ENCODE measurements at regions not wholly inside any gene's neighbourhood (a gene's known extent, or its start where the extent isn't known, plus 50 kb on each side); places are given as distances from the start of the nearest gene placed in this dataset.

DNA sequence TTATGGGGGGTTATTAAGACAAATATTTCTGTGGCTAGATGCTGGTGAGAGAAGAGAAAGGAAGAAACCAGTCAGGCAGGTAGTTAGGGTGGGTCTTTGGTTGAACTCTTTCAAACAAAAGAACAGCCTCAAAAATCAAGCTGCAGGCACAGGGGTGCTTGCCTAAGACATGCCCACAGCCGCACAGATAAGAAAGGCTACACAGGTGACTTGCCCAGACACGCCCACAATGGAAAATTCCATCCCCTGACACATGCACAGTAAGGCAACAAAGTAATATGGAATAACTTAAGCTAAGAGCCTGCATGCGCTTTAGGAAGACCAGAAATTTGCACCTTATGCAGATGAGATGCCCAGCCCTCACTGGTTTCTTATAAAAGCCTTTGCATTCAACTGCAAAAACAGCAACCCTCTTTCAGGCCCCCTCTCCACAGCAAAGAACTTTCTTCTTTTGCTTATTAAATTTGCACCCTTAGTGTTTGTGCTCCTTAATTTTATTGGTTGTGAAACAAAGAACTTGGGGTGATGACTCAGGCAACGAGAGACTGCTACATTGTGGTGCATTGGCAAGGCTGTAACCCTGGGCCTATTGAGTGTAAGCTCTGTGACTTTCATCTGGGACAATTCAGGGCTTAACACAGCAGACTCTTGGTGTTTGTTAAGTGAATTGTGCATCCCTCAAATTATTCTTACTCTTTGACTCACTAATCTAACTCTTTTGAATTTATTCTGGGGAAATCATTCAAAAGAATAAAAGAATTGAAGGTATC, 149.4 kb downstream of the RPAP3 start:
- H3K4me1 ChIP-seq = no peaks in the 10 kb centered on the region
- no peak for TF ChIP-seq POLR2A (IDR thresholded peaks at IDR 0.05)
- TF ChIP-seq, protein P1, sequence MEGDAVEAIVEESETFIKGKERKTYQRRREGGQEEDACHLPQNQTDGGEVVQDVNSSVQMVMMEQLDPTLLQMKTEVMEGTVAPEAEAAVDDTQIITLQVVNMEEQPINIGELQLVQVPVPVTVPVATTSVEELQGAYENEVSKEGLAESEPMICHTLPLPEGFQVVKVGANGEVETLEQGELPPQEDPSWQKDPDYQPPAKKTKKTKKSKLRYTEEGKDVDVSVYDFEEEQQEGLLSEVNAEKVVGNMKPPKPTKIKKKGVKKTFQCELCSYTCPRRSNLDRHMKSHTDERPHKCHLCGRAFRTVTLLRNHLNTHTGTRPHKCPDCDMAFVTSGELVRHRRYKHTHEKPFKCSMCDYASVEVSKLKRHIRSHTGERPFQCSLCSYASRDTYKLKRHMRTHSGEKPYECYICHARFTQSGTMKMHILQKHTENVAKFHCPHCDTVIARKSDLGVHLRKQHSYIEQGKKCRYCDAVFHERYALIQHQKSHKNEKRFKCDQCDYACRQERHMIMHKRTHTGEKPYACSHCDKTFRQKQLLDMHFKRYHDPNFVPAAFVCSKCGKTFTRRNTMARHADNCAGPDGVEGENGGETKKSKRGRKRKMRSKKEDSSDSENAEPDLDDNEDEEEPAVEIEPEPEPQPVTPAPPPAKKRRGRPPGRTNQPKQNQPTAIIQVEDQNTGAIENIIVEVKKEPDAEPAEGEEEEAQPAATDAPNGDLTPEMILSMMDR (IDR thresholded peaks at IDR 0.05) = no peak
- H3K4me3 ChIP-seq = no peak overlapping the region
- H3K9me3 ChIP-seq = no peaks in the 10 kb centered on the region
- H3K27me3 ChIP-seq = no peaks in the 10 kb centered on the region
- intact Hi-C loops (cut with DNase I; ENCODE audit: low total_unique reads) = no loop called here
- no peak for DNase-seq
- H3K27ac ChIP-seq = no peak overlapping the region
- WGBS, 2 donors = 82 to 83% methylated on average over 4 of the region's 4 CpGs
- no peaks in the 10 kb centered on the region for H3K36me3 ChIP-seq (ENCODE audit: low read depth, missing control alignments)

DNA sequence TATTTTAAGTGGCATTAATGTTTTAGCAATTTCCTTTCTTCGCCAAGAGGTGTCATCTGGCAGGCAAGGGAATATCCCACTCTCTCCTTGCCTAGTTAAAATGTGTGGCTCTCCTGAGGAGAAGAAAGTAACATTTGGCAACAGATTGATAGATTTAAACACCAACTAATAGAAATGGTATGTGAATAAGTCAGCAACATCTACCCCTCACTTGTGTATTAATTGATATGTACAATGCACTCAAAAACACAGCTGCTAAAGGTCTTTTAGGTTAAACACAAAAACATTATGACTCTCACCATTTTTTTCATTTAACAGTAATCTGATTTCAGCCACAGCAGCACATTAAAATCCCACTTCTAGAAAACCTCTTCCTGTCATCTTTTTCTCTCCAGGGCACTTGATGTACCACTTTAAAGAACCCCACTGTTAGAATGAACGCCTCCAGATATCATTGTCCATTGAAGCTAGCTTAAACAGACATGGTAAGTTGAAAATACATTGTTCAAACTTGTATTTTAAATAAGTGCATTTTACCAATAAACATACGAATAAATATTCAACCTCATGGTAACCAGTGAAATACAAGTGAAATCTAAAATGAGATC, 151.7 kb downstream of the RPAP3 start:
- no peak overlapping the region for H3K4me3 ChIP-seq
- no peak for DNase-seq
- WGBS, 2 donors = 74 to 79% methylated on average over 3 of the region's 3 CpGs
- H3K9me3 ChIP-seq = no peaks in the 10 kb centered on the region
- TF ChIP-seq, protein P1 (IDR thresholded peaks at IDR 0.05) = no peak
- no peak for TF ChIP-seq POLR2A (IDR thresholded peaks at IDR 0.05)
- intact Hi-C loops (cut with DNase I; ENCODE audit: low total_unique reads) = no loop called here
- no peaks in the 10 kb centered on the region for H3K4me1 ChIP-seq
- H3K27ac ChIP-seq = no peak overlapping the region
- H3K27me3 ChIP-seq = no peaks in the 10 kb centered on the region
- H3K36me3 ChIP-seq (ENCODE audit: low read depth, missing control alignments) = no peaks in the 10 kb centered on the region

DNA sequence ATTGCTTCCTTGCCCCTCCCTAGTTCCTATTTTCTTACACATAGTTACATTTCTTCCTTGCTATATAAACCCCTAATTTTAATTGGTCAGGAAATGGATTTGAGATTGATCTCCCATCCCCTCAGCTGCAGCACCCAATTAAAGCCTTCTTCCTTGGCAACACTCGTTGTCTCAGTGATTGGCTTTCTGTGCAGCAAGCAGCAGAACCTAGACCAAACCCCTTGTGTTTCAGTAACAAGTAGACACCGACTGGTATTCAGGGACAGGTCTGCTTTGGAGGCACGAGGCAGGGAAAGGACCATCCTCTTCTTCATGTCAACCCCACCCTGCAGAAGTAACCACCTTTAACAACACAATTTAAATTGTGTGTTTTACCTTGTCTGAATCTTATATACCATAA, 152.6 kb downstream of the RPAP3 start:
- H3K4me1 ChIP-seq = no peaks in the 10 kb centered on the region
- no peak overlapping the region for H3K4me3 ChIP-seq
- no peak for TF ChIP-seq POLR2A (IDR thresholded peaks at IDR 0.05)
- TF ChIP-seq, protein P1 (IDR thresholded peaks at IDR 0.05) = no peak
- WGBS, 2 donors = 83 to 92% methylated on average over 3 of the region's 3 CpGs
- intact Hi-C loops (cut with DNase I; ENCODE audit: low total_unique reads) = no loop called here
- no peaks in the 10 kb centered on the region for H3K27me3 ChIP-seq
- H3K9me3 ChIP-seq = no peaks in the 10 kb centered on the region
- no peaks in the 10 kb centered on the region for H3K36me3 ChIP-seq (ENCODE audit: low read depth, missing control alignments)
- H3K27ac ChIP-seq = no peak overlapping the region
- DNase-seq = no peak

DNA sequence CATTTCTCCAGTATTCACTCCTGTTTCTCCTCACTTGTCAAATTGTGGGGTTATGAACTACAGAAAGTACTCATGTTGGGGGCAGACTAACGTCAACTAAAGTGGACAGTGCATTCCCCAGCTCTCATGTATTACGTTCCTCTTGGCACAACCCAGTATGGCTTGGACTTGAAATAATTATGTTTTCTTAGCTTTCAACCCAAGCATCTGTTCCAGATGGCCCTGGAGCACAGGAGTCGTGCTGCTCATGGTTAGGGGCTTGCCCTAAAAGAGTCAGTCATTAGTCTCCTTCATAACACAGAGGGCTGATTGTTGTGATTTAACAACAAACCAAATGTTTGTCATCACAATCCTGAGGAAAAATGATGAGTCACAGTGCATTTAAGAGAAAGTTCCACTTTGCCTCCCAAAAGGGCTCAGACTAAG, 154.4 kb downstream of the RPAP3 start:
- 51 to 55% methylated on average over 3 of the region's 3 CpGs for WGBS, 2 donors

More for the DNA sequence above, 154.4 kb downstream of the RPAP3 start:
- Histone ChIP-seq H3K4me3 (no peak overlapping the region), H3K36me3 (ENCODE audit: low read depth, missing control alignments) (no peaks in the 10 kb centered on the region), H3K27me3 (no peaks in the 10 kb centered on the region), H3K27ac (no peak overlapping the region), H3K4me1 (peaks cover 2% of the 10 kb centered on the region), H3K9me3 (no peaks in the 10 kb centered on the region)
- TF ChIP-seq, protein P1 (IDR thresholded peaks at IDR 0.05) = no peak
- no peak for TF ChIP-seq POLR2A (IDR thresholded peaks at IDR 0.05)
- intact Hi-C loops (cut with DNase I; ENCODE audit: low total_unique reads) = no loop called here
- no peak for DNase-seq
